ENCODE measurements at regions not wholly inside any gene's neighbourhood (a gene's known extent, or its start where the extent isn't known, plus 50 kb on each side); places are given as distances from the start of the nearest gene placed in this dataset.
"Not testable (repeated sequence)": the region's sequence is repeated elsewhere in the genome, so short reads cannot be mapped to it uniquely, and the experiment has no call there.

DNA sequence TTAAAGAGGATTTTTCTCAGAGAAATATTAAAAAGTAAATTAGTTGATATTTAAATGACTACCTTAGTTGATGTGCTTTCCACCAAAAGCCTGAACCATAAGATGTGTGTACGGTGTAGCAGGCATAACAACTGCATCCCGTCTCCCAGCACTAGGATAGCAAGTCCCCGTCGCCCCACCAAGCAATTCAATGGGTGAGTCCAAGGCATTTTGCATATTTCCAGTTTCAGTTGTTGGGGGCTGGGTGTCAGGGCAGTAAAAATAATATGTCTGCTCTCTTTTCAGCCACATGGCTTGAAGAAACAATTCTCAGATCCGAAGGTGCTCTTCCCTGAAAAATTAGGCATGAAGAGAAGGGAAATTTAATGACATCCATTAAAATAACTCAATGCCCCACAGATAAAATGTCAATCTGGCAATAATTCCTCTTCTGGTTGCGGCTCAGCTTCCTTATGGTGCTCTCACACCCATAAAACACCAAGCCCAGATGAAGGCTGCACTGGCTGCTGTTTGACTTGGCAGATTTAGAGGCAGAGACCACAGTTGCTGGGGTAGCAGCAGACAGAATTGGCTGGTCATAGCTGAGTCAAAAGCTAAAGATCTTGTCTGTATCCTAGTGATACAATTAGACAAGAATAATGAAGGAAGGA lies 124.4 kb upstream of the ADCY2 start:
- Mint-ChIP-seq H3K36me3 (ENCODE audit: insufficient read depth) (no peaks in the 10 kb centered on the region), H3K27me3 (peaks cover 47% of the 10 kb centered on the region), H3K4me3 (ENCODE audit: low read depth) (no peak overlapping the region), H3K9me3 (ENCODE audit: low read depth) (peaks cover 2% of the 10 kb centered on the region), H3K4me1 (ENCODE audit: low read depth) (peaks cover 10% of the 10 kb centered on the region), H3K27ac (no peak overlapping the region)
- DNase-seq (ENCODE audit: low spot score, unreplicated experiment) = no peak
- TF ChIP-seq, protein P1, sequence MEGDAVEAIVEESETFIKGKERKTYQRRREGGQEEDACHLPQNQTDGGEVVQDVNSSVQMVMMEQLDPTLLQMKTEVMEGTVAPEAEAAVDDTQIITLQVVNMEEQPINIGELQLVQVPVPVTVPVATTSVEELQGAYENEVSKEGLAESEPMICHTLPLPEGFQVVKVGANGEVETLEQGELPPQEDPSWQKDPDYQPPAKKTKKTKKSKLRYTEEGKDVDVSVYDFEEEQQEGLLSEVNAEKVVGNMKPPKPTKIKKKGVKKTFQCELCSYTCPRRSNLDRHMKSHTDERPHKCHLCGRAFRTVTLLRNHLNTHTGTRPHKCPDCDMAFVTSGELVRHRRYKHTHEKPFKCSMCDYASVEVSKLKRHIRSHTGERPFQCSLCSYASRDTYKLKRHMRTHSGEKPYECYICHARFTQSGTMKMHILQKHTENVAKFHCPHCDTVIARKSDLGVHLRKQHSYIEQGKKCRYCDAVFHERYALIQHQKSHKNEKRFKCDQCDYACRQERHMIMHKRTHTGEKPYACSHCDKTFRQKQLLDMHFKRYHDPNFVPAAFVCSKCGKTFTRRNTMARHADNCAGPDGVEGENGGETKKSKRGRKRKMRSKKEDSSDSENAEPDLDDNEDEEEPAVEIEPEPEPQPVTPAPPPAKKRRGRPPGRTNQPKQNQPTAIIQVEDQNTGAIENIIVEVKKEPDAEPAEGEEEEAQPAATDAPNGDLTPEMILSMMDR (IDR thresholded peaks at IDR 0.05; ENCODE audit: unreplicated experiment) = no peak

DNA sequence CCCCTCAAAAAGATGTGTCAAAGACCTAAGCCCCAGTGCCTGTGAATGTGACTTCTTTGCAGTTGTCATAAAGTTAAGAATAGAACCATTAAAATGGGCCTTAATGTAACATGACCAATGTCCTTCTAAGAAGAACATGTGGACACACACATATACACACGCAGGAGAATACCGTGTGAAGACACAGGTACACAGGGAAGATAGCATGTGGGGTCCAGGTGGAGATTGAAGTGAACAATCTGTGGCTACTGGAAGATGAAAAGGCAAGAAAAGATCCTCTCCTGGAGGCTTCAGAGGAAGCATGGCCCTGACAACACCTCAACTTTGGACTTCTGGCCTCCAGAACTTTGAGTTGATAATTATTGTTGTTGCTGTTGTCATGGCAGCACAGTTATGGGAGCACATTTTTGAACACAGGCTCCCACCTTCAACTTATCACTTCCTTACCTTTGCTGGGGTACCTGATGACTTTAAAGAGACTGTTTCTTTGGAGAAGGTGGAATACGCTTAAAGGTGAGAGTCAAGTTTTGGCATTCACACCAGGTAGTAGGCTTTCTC lies 123.5 kb upstream of the ADCY2 start:
- no peak overlapping the region for H3K27ac Mint-ChIP-seq
- peaks cover 10% of the 10 kb centered on the region for H3K4me1 Mint-ChIP-seq (ENCODE audit: low read depth)
- H3K9me3 Mint-ChIP-seq (ENCODE audit: low read depth) = peaks cover 3% of the 10 kb centered on the region
- TF ChIP-seq, protein P1 (IDR thresholded peaks at IDR 0.05; ENCODE audit: unreplicated experiment) = no peak
- DNase-seq (ENCODE audit: low spot score, unreplicated experiment) = no peak
- no peaks in the 10 kb centered on the region for H3K36me3 Mint-ChIP-seq (ENCODE audit: insufficient read depth)
- no peak overlapping the region for H3K4me3 Mint-ChIP-seq (ENCODE audit: low read depth)
- peaks cover 40% of the 10 kb centered on the region for H3K27me3 Mint-ChIP-seq

DNA sequence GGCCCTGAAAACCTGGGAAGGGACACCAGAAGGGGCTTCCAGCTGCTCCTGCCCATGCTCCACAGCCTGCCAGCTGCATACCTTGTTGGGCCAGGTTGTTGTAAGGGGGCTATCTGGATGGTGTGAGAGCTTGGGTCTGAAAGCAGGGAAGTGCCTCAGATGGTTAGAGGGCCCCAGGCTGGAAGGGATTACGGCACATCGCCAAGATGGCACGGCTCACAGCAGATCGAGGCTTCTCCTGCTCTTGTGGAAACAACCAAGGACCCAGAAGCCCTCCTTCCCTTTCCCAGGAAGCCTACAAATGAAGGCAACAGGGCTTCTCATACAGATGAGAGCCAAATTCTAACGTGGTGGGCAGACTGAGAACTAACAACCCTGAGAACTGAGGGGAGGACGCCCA lies 121.7 kb upstream of the ADCY2 start:
- Mint-ChIP-seq H3K4me1 (ENCODE audit: low read depth) (peaks cover 4% of the 10 kb centered on the region), H3K4me3 (ENCODE audit: low read depth) (no peak overlapping the region), H3K9me3 (ENCODE audit: low read depth) (peaks cover 3% of the 10 kb centered on the region), H3K36me3 (ENCODE audit: insufficient read depth) (no peaks in the 10 kb centered on the region), H3K27ac (no peak overlapping the region), H3K27me3 (peaks cover 36% of the 10 kb centered on the region)
- TF ChIP-seq, protein P1 (IDR thresholded peaks at IDR 0.05; ENCODE audit: unreplicated experiment) = no peak
- no peak for DNase-seq (ENCODE audit: low spot score, unreplicated experiment)

DNA sequence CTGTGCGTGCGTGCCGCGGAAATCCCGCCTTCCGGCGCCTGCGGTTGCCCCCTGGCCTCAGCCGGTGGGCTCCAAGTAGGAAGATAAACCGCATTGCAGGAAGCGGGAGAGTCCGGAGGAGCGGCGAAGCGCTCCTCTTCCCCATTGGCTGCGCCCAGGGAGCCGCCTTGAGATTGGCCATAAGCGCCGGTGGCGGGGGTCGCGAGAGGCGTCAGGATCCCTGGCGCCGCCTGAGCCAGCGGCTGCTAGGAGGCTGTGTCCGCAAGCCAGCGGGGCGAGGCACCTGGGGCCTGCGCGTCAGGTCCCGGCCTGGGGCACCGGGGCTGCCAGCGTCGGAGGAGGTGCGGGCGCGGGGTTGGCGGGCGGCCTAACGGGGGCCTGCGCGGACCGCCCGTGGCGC lies 106.3 kb upstream of the ADCY2 start:
- H3K4me3 Mint-ChIP-seq (ENCODE audit: low read depth); H3K27me3 Mint-ChIP-seq; H3K36me3 Mint-ChIP-seq (ENCODE audit: insufficient read depth); H3K27ac Mint-ChIP-seq; H3K9me3 Mint-ChIP-seq (ENCODE audit: low read depth); H3K4me1 Mint-ChIP-seq (ENCODE audit: low read depth); DNase-seq (ENCODE audit: low spot score, unreplicated experiment): not testable (repeated sequence)

DNA sequence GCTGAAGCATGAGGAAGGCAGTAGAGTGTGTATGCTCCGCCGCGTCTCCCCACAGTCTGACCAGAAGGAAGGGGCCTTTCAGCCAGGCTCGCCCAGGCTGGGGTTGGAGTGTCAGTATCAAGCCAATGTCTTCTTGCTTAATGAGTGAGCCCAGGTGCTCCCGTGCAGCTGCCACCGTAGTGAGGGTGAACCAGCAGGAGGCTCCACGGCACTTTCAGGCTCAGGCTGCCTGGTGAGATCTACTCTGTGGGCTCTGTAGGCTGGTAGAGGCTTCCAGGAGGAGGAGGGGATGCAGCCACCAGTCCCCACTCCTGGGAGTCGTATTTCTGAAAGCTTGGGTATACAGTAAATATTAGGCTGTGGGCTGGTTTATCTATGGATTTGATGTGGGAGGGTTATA lies 98.1 kb upstream of the ADCY2 start:
- H3K27ac Mint-ChIP-seq; H3K4me1 Mint-ChIP-seq (ENCODE audit: low read depth); H3K36me3 Mint-ChIP-seq (ENCODE audit: insufficient read depth); H3K9me3 Mint-ChIP-seq (ENCODE audit: low read depth); DNase-seq (ENCODE audit: low spot score, unreplicated experiment); H3K4me3 Mint-ChIP-seq (ENCODE audit: low read depth): not testable (repeated sequence)
- H3K27me3 Mint-ChIP-seq = peaks cover 17% of the 10 kb centered on the region

DNA sequence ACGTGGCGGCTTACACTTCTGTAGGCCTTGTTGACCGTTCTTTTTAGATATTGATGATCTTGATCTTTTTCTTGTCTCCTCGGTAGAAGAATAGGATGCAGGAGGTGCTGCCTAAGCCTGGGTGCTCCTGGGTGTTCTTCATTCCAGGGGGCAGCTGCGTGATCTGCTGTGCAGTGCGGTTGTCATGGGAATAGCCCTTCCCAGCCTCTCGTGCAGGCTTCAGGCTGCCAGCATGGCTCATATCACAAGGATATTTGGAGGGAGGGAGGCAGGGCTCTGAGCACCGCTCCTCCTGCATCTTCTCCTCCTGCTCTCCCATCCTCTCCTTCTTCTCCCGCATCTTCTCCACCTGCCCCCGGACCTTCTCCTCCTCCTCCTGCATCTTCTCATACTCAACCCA lies 96.2 kb upstream of the ADCY2 start:
- H3K27me3 Mint-ChIP-seq = peaks cover 22% of the 10 kb centered on the region
- H3K4me3 Mint-ChIP-seq (ENCODE audit: low read depth); H3K36me3 Mint-ChIP-seq (ENCODE audit: insufficient read depth); DNase-seq (ENCODE audit: low spot score, unreplicated experiment); H3K4me1 Mint-ChIP-seq (ENCODE audit: low read depth); H3K27ac Mint-ChIP-seq; H3K9me3 Mint-ChIP-seq (ENCODE audit: low read depth): not testable (repeated sequence)

DNA sequence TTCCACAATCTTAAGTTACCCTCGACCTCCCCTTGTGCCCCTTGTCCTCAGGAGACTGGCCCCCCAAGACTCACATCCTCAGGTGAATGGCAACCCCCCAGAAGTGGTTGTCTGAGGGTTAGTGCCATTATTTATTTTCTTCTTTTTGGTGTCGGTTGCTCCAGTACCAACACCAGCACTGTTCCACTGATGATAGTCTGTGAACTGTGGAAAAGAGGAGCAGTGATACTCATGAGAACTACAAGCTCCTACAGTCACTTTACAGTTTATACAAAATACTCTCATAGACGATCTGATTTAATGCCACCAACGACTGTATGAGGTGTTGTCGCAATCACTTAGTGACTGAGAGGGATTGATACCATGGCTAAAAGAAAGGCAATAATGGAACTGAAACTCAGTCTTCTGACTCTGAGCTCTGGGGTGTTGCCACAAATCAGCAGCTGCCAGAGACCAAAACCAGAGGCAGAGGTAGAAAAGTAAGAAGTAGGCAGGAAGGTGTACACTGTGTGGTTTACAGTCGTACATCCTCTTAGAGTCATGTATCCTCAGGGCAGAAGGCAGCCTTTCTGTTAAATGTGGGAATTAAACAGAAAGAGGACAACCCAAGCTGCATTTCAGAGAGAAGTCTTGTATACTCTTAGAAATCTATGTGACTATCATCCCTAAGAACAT lies 90.8 kb upstream of the ADCY2 start:
- DNase-seq (ENCODE audit: low spot score, unreplicated experiment); H3K27ac Mint-ChIP-seq; H3K4me1 Mint-ChIP-seq (ENCODE audit: low read depth); H3K9me3 Mint-ChIP-seq (ENCODE audit: low read depth); H3K36me3 Mint-ChIP-seq (ENCODE audit: insufficient read depth); H3K4me3 Mint-ChIP-seq (ENCODE audit: low read depth): not testable (repeated sequence)
- H3K27me3 Mint-ChIP-seq = peaks cover 19% of the 10 kb centered on the region

DNA sequence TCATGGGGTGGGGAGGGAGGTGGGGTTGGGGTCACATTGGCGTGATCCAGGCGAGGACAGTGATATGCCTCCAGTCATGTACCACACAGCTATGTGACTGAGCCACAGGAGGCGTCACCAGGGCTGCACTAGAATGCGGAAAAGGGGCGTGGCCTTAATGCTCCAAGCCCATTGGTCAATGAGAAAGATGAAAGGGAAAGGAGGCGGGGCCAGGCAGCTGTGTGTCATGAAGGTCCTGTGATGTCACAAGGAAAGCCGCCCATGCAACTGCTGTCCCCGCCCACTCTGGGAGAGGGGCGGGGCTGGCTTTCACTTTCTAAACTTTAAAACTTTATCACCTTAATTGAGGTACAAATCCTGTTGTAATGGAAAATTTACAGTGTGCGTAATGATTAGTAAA lies 89.4 kb upstream of the ADCY2 start:
- H3K4me3 Mint-ChIP-seq (ENCODE audit: low read depth); DNase-seq (ENCODE audit: low spot score, unreplicated experiment); H3K36me3 Mint-ChIP-seq (ENCODE audit: insufficient read depth); H3K4me1 Mint-ChIP-seq (ENCODE audit: low read depth); H3K9me3 Mint-ChIP-seq (ENCODE audit: low read depth); H3K27ac Mint-ChIP-seq: not testable (repeated sequence)
- H3K27me3 Mint-ChIP-seq = peaks cover 14% of the 10 kb centered on the region

DNA sequence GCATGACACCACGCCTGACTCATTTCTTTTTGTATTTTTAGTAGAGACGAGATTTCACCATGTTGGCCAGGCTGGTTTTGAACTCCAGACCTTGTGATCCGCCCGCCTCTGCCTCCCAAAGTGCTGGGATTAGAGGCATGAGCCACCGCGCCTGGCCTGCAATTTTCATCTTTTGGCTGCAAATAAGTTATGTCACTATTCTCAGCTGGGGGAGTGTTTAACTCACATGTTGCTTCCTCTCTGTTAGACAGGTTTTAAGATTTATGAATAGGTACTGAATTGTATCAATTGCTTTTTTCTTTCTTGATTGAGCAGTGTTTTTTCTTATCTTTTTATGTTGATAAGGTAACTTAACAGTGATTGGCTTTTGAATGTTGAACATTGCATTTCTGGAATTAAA lies 88.2 kb upstream of the ADCY2 start:
- not testable (repeated sequence) for DNase-seq (ENCODE audit: low spot score, unreplicated experiment); H3K4me1 Mint-ChIP-seq (ENCODE audit: low read depth); H3K4me3 Mint-ChIP-seq (ENCODE audit: low read depth); H3K27ac Mint-ChIP-seq; H3K9me3 Mint-ChIP-seq (ENCODE audit: low read depth); H3K36me3 Mint-ChIP-seq (ENCODE audit: insufficient read depth)
- H3K27me3 Mint-ChIP-seq = peaks cover 11% of the 10 kb centered on the region

DNA sequence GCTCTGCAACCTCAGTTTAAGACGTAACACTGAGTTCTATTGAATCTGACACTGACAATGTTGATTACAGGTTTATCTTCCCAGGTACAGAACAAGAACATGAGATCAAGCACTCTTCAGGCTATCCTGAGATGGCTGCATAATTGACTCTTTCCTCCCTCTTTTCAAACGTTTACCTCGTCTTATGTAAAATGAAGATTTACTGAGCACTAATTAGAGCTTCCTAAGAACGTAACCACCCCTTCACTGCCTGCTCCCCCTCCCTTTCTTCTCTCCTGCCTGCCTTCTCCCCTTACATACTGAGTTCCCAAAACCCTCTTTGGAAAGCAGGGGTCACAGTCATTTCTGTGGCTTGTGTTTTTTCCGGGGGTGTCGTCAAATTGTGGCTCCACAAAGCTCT lies 86.2 kb upstream of the ADCY2 start:
- H3K4me1 Mint-ChIP-seq (ENCODE audit: low read depth); DNase-seq (ENCODE audit: low spot score, unreplicated experiment); H3K27ac Mint-ChIP-seq; H3K27me3 Mint-ChIP-seq; H3K9me3 Mint-ChIP-seq (ENCODE audit: low read depth); H3K4me3 Mint-ChIP-seq (ENCODE audit: low read depth); H3K36me3 Mint-ChIP-seq (ENCODE audit: insufficient read depth): not testable (repeated sequence)

Measured in progenitor cell of endocrine pancreas (in vitro differentiated cells).